CD4-positive, alpha-beta T cell (primary cell): ENCODE measurements at regions not wholly inside any gene's neighbourhood (a gene's known extent, or its start where the extent isn't known, plus 50 kb on each side); places are given as distances from the start of the nearest gene placed in this dataset.

ENCODE experiments used
- ATAC-seq: fragments of 200-7000 bp; cut with Tn5 transposase; one replicate; pipeline ENCODE4 v1.10.0; 2022; ENCODE audit warnings: mild to moderate bottlenecking; ENCODE audit not compliant: poor library complexity
- CTCF ChIA-PET: fragments of 350-600 bp; sonication (Branson Sonifier 250); formaldehyde crosslinking; loops from one replicate; lab custom pipeline; 2021; ENCODE audit warnings: antibody characterized with exemption, inconsistent platforms; lab: Charles Lee
- POLR2A ChIA-PET: fragments of 350-600 bp; sonication (Branson Sonifier 250); formaldehyde crosslinking; loops from one replicate; lab custom pipeline; 2021; ENCODE audit warnings: antibody characterized with exemption, inconsistent platforms; lab: Charles Lee
- DNase-seq, 14 experiments: peaks; one replicate each; pipeline ENCODE4 v3.0.0-alpha.2; 2013 to 2020; ENCODE audit warnings: mixed read lengths in 2 of 14
- H3K27ac ChIP-seq, 2 donors: one replicate each; pipeline versions ENCODE4 v1.5.1 to v1.7.0; 2013; ENCODE audit warnings: low read length in 2 of 2, low read depth in 1 of 2, mild to moderate bottlenecking in 1 of 2
- H3K27me3 ChIP-seq, 2 experiments: 1 replicate in 1 of 2; 2 replicates in 1 of 2; pipeline versions ENCODE4 v1.6.1 to v1.7.0; 2013; ENCODE audit warnings: low read length in 2 of 2, control low read depth in 1 of 2, mild to moderate bottlenecking in 1 of 2, moderate library complexity in 1 of 2; ENCODE audit not compliant: insufficient read depth in 2 of 2, control insufficient read depth in 1 of 2
- H3K36me3 ChIP-seq: one replicate; pipeline ENCODE4 v1.6.1; 2013; ENCODE audit warnings: low read length, control low read depth; ENCODE audit not compliant: insufficient read depth
- H3K4me1 ChIP-seq: one replicate; pipeline ENCODE4 v1.6.1; 2013; ENCODE audit warnings: low read length, control low read depth; ENCODE audit not compliant: insufficient read depth
- H3K4me3 ChIP-seq: one replicate; pipeline ENCODE4 v1.5.1; 2013; ENCODE audit warnings: mild to moderate bottlenecking, low read length, moderate library complexity
- H3K9me3 ChIP-seq, 2 experiments: 1 replicate in 1 of 2; 2 replicates in 1 of 2; pipeline versions ENCODE4 v1.6.1 to v1.7.0; 2013; ENCODE audit warnings: low read length in 2 of 2, mild to moderate bottlenecking in 2 of 2, control low read depth in 1 of 2, moderate library complexity in 1 of 2; ENCODE audit not compliant: control insufficient read depth in 1 of 2, insufficient read depth in 1 of 2
- H3K27ac Mint-ChIP-seq: one replicate; pipeline ENCODE4 v1.8.0; 2020; ENCODE audit warnings: mixed read lengths
- H3K27me3 Mint-ChIP-seq: one replicate; pipeline ENCODE4 v1.8.0; 2021; ENCODE audit warnings: mixed read lengths
- H3K36me3 Mint-ChIP-seq: one replicate; pipeline ENCODE4 v1.8.0; 2021; ENCODE audit warnings: low read depth, mixed read lengths
- H3K4me1 Mint-ChIP-seq: one replicate; pipeline ENCODE4 v1.8.0; 2021; ENCODE audit warnings: low read depth, mixed read lengths
- H3K4me3 Mint-ChIP-seq: one replicate; pipeline ENCODE4 v1.8.0; 2020; ENCODE audit warnings: mild to moderate bottlenecking, mixed read lengths
- H3K9me3 Mint-ChIP-seq: one replicate; pipeline ENCODE4 v1.8.0; 2020; ENCODE audit warnings: mixed read lengths
- CTCF ChIP-seq: fragments of 200-600 bp; IDR thresholded peaks from one replicate; pipeline ENCODE4 v1.8.0; 2022; ENCODE audit warnings: antibody characterized with exemption, mild to moderate bottlenecking
- intact Hi-C, 2 experiments: fragments of 100-400 bp; cut with DNase I in 1 of 2; cut with micrococcal nuclease in 1 of 2; formaldehyde crosslinking; loops; one replicate each; pipeline versions ENCODE4 v1.15.1 to v1.9.0; 2023 to 2025; cut with DNase I, micrococcal nuclease

DNA sequence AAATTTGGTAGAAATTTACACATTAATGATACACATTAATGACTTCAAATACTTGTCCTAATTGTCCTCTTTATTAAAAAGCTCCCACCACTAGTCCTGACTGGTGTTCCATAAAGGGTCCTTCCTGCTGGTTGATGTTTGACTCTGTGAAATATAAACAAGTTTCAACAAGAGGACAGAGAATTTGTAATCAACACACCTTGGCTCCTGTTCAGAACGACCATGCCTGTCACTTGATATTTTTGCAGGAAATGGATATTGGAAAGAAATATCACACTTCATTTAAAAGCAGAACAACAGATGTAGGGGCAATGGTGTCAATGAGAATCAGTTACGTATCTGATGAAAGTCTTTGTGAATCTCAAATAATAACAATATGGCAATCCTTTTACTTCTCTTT lies 211.7 kb downstream of the ENC1 start:
- H3K9me3 Mint-ChIP-seq, result no peaks in the 10 kb centered on the region
- TF ChIP-seq CTCF, result no peak
- no peaks in the 10 kb centered on the region for H3K4me1 ChIP-seq
- DNase-seq, result no peak
- no peak for ATAC-seq
- H3K27ac Mint-ChIP-seq, result no peak overlapping the region
- no peaks in the 10 kb centered on the region for H3K36me3 Mint-ChIP-seq
- no peak overlapping the region for H3K4me3 ChIP-seq
- no peak overlapping the region for H3K4me3 Mint-ChIP-seq
- POLR2A ChIA-PET, result no interaction called here
- no peaks in the 10 kb centered on the region for H3K36me3 ChIP-seq
- no peak overlapping the region for H3K27ac ChIP-seq
- H3K27me3 Mint-ChIP-seq, result peaks cover 20% of the 10 kb centered on the region
- CTCF ChIA-PET, result no interaction called here
- H3K4me1 Mint-ChIP-seq, result peaks cover 4% of the 10 kb centered on the region
- no peaks in the 10 kb centered on the region for H3K27me3 ChIP-seq
- H3K9me3 ChIP-seq, result peaks cover 0 to 3% of the 10 kb centered on the region in 2 experiments
- intact Hi-C loops, result no loop called here

GRCh38 chr5:74428275-74428674 lies 212.3 kb downstream of the ENC1 start:
- ChIA-PET POLR2A (no interaction called here), CTCF (no interaction called here)
- H3K4me1 Mint-ChIP-seq, result peaks cover under 1% of the 10 kb centered on the region
- no peak for ATAC-seq
- Histone ChIP-seq H3K36me3 (no peaks in the 10 kb centered on the region), H3K4me3 (no peak overlapping the region), H3K4me1 (no peaks in the 10 kb centered on the region), H3K9me3 (peaks cover 0 to 3% of the 10 kb centered on the region in 2 experiments), H3K27me3 (no peaks in the 10 kb centered on the region), H3K27ac (no peak overlapping the region)
- no peak overlapping the region for H3K4me3 Mint-ChIP-seq
- H3K27ac Mint-ChIP-seq, result no peak overlapping the region
- peaks cover 17% of the 10 kb centered on the region for H3K27me3 Mint-ChIP-seq
- no peak for TF ChIP-seq CTCF
- intact Hi-C loops, result no loop called here
- H3K9me3 Mint-ChIP-seq, result no peaks in the 10 kb centered on the region
- DNase-seq, result no peak
- H3K36me3 Mint-ChIP-seq, result no peaks in the 10 kb centered on the region

- no peaks in the 10 kb centered on the region for H3K4me1 ChIP-seq
- no peak overlapping the region for H3K27ac ChIP-seq
- Mint-ChIP-seq H3K27ac (no peak overlapping the region), H3K9me3 (no peaks in the 10 kb centered on the region), H3K27me3 (peaks cover 10% of the 10 kb centered on the region), H3K4me1 (no peaks in the 10 kb centered on the region), H3K36me3 (no peaks in the 10 kb centered on the region), H3K4me3 (no peak overlapping the region)
- no peak overlapping the region for H3K4me3 ChIP-seq
- DNase-seq, result no peak
- H3K36me3 ChIP-seq, result no peaks in the 10 kb centered on the region
- POLR2A ChIA-PET, result no interaction called here
- ATAC-seq, result no peak
- peaks cover 0 to 3% of the 10 kb centered on the region in 2 experiments for H3K9me3 ChIP-seq
- no peaks in the 10 kb centered on the region for H3K27me3 ChIP-seq
- intact Hi-C loops, result no loop called here
- CTCF ChIA-PET, result no interaction called here
- TF ChIP-seq CTCF, result no peak
These were observed 214.0 kb downstream of the ENC1 start for GRCh38 chr5:74426506-74426905.
